HepG2 (cell line): ENCODE measurements at regions not wholly inside any gene's neighbourhood (a gene's known extent, or its start where the extent isn't known, plus 50 kb on each side); places are given as distances from the start of the nearest gene placed in this dataset.

Source experiments
- ATAC-seq: fragments of 200-7000 bp; cut with Tn5 transposase; 3 replicates; pipeline ENCODE4 v1.9.1; 2020; ENCODE audit warnings: mild to moderate bottlenecking, moderate library complexity
- BruUV-seq: library from RNA; stranded (reverse); fragments of 400-500 nt; replicated peaks from 2 replicates; lab custom pipeline; 2021; lab: Mats Ljungman, UMichigan
- CTCF ChIA-PET: fragments of 300-600 bp; formaldehyde crosslinking; extraction: SDS; loops from one replicate; lab custom pipeline; 2021; ENCODE audit warnings: low total read pairs, inconsistent platforms, low intra/inter-chr PET ratio; lab: Yijun Ruan, JAX
- POLR2A ChIA-PET: fragments of 350-600 bp; sonication (Branson Sonifier 250); formaldehyde crosslinking; loops from one replicate; lab custom pipeline; 2020; ENCODE audit warnings: antibody characterized with exemption, inconsistent platforms; lab: Yijun Ruan, JAX
- DNase-seq: peaks from one replicate; pipeline ENCODE4 v3.0.0-alpha.2; 2015; ENCODE audit warnings: low spot score
- FAIRE-seq: peaks from 3 replicates; lab custom pipeline; 2011; peaks lifted over from hg19 to GRCh38; lab: Jason Lieb, UNC
- H2AFZ ChIP-seq: one replicate; pipeline ENCODE4 v1.6.1; 2011; ENCODE audit warnings: low read length, inconsistent platforms
- H3K27ac ChIP-seq: fragments of 300-600 bp; 3 replicates; pipeline ENCODE4 v1.8.0; 2011; ENCODE audit warnings: mixed run types, mild to moderate bottlenecking, mixed read lengths, low read length, inconsistent platforms; ENCODE audit not compliant: insufficient read depth; ENCODE audit errors: extremely low read length
- H3K27me3 ChIP-seq, 2 experiments: fragments of 200-600 bp in 1 of 2; 2 replicates in 1 of 2; 3 replicates in 1 of 2; pipeline versions ENCODE4 v1.6.0 to v1.8.0; 2011; ENCODE audit warnings: low read length in 2 of 2, mild to moderate bottlenecking in 2 of 2, moderate library complexity in 2 of 2, inconsistent platforms in 1 of 2; ENCODE audit not compliant: insufficient read depth in 2 of 2, control insufficient read depth in 1 of 2
- H3K36me3 ChIP-seq, 2 experiments: fragments of 200-600 bp in 1 of 2; replicated peaks in 1 of 2; 2 replicates in 1 of 2; 3 replicates in 1 of 2; pipeline versions ENCODE4 v1.5.1 to v1.8.0; 2011; ENCODE audit warnings: low read length in 2 of 2, inconsistent platforms in 1 of 2; ENCODE audit not compliant: insufficient read depth in 2 of 2, control insufficient read depth in 1 of 2
- H3K4me1 ChIP-seq: 2 replicates; pipeline ENCODE4 v1.5.1; 2012; ENCODE audit warnings: low read length, inconsistent platforms; ENCODE audit not compliant: insufficient read depth
- H3K4me2 ChIP-seq: 2 replicates; pipeline ENCODE4 v1.6.0; 2011; ENCODE audit warnings: low read depth, low read length, inconsistent platforms
- H3K4me3 ChIP-seq, 3 experiments: fragments of 200-600 bp in 1 of 3; sonication (generic), shearing (Covaris generic) in 1 of 3; replicated peaks in 1 of 3; 2 replicates each; pipeline ENCODE4 v1.5.1; 2011 to 2016; ENCODE audit warnings: low read length in 3 of 3, inconsistent platforms in 2 of 3, low read depth in 2 of 3, mild to moderate bottlenecking in 2 of 3, control low read depth in 1 of 3, mixed read lengths in 1 of 3; ENCODE audit not compliant: insufficient read depth in 1 of 3
- H3K79me2 ChIP-seq: one replicate; pipeline ENCODE4 v1.6.1; 2011; ENCODE audit warnings: low read length, inconsistent platforms; ENCODE audit not compliant: insufficient read depth
- H3K9ac ChIP-seq: 2 replicates; pipeline ENCODE4 v1.6.0; 2011; ENCODE audit warnings: mild to moderate bottlenecking, low read depth, low read length, inconsistent platforms; ENCODE audit not compliant: insufficient read depth
- H3K9me3 ChIP-seq: 2 replicates; pipeline ENCODE4 v1.5.1; 2012; ENCODE audit warnings: mild to moderate bottlenecking, low read length
- H4K20me1 ChIP-seq: 2 replicates; pipeline ENCODE4 v1.6.0; 2011; ENCODE audit warnings: inconsistent platforms, mild to moderate bottlenecking, low read length, moderate library complexity; ENCODE audit not compliant: insufficient read depth
- AGO2 ChIP-seq: fragments of 200-400 bp; formaldehyde crosslinking; optimal IDR thresholded peaks from 2 replicates; pipeline ENCODE3; 2017; ENCODE audit warnings: mild to moderate bottlenecking, low read depth, low read length, moderate library complexity
- CREBL2 ChIP-seq: sonication (generic); formaldehyde crosslinking; IDR thresholded peaks from 2 replicates; pipeline ENCODE4 v1.8.1; 2023; ENCODE audit warnings: missing genetic modification reagents, mild to moderate bottlenecking, borderline replicate concordance
- FOXA3 ChIP-seq: IDR thresholded peaks from 2 replicates; pipeline ENCODE4 v1.6.1; 2016; ENCODE audit warnings: missing genetic modification reagents, missing compliant biosample characterization
- HDAC6 ChIP-seq: fragments of 200-600 bp; sonication (generic); IDR thresholded peaks from 2 replicates; pipeline ENCODE4 v1.7.0; 2017; ENCODE audit warnings: mild to moderate bottlenecking, antibody characterized with exemption, low read length, low read depth
- HIVEP1 ChIP-seq: sonication (generic); formaldehyde crosslinking; IDR thresholded peaks from 2 replicates; pipeline ENCODE4 v1.4.0; 2020; ENCODE audit warnings: mild to moderate bottlenecking, missing genetic modification reagents
- PCBP2 ChIP-seq: fragments of 200-400 bp; formaldehyde crosslinking; optimal IDR thresholded peaks from 2 replicates; pipeline ENCODE3; 2018; ENCODE audit warnings: low read length, low read depth; ENCODE audit not compliant: poor library complexity, severe bottlenecking
- PRMT3 ChIP-seq: sonication (generic); formaldehyde crosslinking; IDR thresholded peaks from 2 replicates; pipeline ENCODE4 v1.8.1; 2022; ENCODE audit warnings: low read depth, mild to moderate bottlenecking, moderate library complexity, missing genetic modification reagents, borderline replicate concordance
- ZNF562 ChIP-seq: sonication (generic); formaldehyde crosslinking; IDR thresholded peaks from 2 replicates; pipeline ENCODE4 v1.8.0; 2022; ENCODE audit warnings: missing genetic modification reagents, borderline replicate concordance
- WGBS: methylation state at CpG from one replicate; pipeline ENCODE4 v1.1.6; 2017; ENCODE audit warnings: low lambda C conversion rate; 5-methylcytosine and 5-hydroxymethylcytosine counted together
- in situ Hi-C: cut with HindIII; loops from 2 replicates; pipeline ENCODE4 v1.10.0; 2017; ENCODE audit warnings: low pct_unique_long_range_greater_than_20kb; ENCODE audit not compliant: extremely low pct_ligation_motif_present
- intact Hi-C: fragments of 100-400 bp; cut with micrococcal nuclease; formaldehyde crosslinking; loops from one replicate; pipeline ENCODE4 v1.10.0; 2022; ENCODE audit not compliant: unreplicated experiment
- TF ChIP-seq, protein P1 (sequence below): sonication (generic); formaldehyde crosslinking; IDR thresholded peaks from 2 replicates; pipeline ENCODE4 v1.4.0; 2020; ENCODE audit warnings: missing genetic modification reagents
- TF ChIP-seq, protein P2 (sequence below): sonication (generic); formaldehyde crosslinking; IDR thresholded peaks from 2 replicates; pipeline ENCODE4 v1.8.1; 2023; ENCODE audit warnings: mild to moderate bottlenecking, missing genetic modification reagents

- Histone ChIP-seq H3K9ac (no peak overlapping the region), H3K4me1 (no peaks in the 10 kb centered on the region), H4K20me1 (no peaks in the 10 kb centered on the region), H3K27me3 (peaks cover 3 to 31% of the 10 kb centered on the region in 2 experiments; a peak in 4 of 5 replicates), H3K9me3 (no peaks in the 10 kb centered on the region), H3K27ac (no peak overlapping the region), H3K36me3 (no peaks in the 10 kb centered on the region), H3K79me2 (no peaks in the 10 kb centered on the region), H3K4me3 (no peak overlapping the region), H3K4me2 (no peak overlapping the region), H2AFZ (no peak overlapping the region)
- intact Hi-C loops (no loop called here), in situ Hi-C loops (no loop called here)
- DNase-seq: no peak
- no TSS peak for BruUV-seq
- POLR2A ChIA-PET: no interaction called here
- no peak for ATAC-seq
- TF ChIP-seq ZNF562 (CRISPR knock-in tag) (no peak), AGO2 (no peak), HDAC6 (no peak), HIVEP1 (CRISPR knock-in tag) (no peak), FOXA3 (no peak), PCBP2 (no peak), PRMT3 (CRISPR knock-in tag) (no peak), CREBL2 (CRISPR knock-in tag) (no peak)
- TF ChIP-seq, protein P1, sequence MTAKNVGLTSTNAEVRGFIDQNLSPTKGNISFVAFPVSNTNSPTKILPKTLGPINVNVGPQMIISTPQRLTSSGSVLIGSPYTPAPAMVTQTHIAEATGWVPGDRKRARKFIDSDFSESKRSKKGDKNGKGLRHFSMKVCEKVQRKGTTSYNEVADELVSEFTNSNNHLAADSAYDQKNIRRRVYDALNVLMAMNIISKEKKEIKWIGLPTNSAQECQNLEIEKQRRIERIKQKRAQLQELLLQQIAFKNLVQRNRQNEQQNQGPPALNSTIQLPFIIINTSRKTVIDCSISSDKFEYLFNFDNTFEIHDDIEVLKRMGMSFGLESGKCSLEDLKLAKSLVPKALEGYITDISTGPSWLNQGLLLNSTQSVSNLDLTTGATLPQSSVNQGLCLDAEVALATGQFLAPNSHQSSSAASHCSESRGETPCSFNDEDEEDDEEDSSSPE: no peak
- TF ChIP-seq, protein P2, sequence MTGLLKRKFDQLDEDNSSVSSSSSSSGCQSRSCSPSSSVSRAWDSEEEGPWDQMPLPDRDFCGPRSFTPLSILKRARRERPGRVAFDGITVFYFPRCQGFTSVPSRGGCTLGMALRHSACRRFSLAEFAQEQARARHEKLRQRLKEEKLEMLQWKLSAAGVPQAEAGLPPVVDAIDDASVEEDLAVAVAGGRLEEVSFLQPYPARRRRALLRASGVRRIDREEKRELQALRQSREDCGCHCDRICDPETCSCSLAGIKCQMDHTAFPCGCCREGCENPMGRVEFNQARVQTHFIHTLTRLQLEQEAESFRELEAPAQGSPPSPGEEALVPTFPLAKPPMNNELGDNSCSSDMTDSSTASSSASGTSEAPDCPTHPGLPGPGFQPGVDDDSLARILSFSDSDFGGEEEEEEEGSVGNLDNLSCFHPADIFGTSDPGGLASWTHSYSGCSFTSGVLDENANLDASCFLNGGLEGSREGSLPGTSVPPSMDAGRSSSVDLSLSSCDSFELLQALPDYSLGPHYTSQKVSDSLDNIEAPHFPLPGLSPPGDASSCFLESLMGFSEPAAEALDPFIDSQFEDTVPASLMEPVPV (CRISPR knock-in tag): no peak
- no peak for FAIRE-seq
- WGBS: 0% methylated on average over 3 of the region's 3 CpGs
- CTCF ChIA-PET: no interaction called here
Measured at GRCh38 chr12:113612793-113613192, 141.1 kb upstream of the LHX5 start.
